Putamen (tissue), 1 donor: ENCODE measurements at regions not wholly inside any gene's neighbourhood (a gene's known extent, or its start where the extent isn't known, plus 50 kb on each side); places are given as distances from the start of the nearest gene placed in this dataset.

Experiments used
- DNase-seq: peaks from one replicate; pipeline ENCODE4 v3.0.0-alpha.2; 2016; ENCODE audit warnings: low spot score

- no peak for DNase-seq
Measured at GRCh38 chr3:159934216-159934615, 54.4 kb upstream of the IL12A start.

DNA sequence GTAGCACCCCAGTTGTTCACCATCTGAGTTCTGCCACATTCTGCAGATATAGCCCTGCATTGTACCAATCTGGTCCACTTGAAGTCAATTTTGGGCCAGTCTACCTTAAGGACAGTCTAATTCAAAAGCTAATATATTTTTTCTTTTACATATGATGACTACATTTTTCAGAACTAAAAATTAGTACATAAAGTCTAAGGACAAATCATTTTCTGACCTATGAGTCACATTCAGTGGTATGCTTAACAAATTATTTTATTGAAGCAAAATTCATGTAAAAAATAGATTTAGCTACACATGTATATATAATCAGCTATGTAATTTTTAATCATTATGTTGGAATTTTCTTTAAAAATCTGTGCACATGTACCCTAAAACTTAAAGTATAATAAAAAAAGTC lies 52.1 kb upstream of the IL12A start:
- DNase-seq = no peak

DNA sequence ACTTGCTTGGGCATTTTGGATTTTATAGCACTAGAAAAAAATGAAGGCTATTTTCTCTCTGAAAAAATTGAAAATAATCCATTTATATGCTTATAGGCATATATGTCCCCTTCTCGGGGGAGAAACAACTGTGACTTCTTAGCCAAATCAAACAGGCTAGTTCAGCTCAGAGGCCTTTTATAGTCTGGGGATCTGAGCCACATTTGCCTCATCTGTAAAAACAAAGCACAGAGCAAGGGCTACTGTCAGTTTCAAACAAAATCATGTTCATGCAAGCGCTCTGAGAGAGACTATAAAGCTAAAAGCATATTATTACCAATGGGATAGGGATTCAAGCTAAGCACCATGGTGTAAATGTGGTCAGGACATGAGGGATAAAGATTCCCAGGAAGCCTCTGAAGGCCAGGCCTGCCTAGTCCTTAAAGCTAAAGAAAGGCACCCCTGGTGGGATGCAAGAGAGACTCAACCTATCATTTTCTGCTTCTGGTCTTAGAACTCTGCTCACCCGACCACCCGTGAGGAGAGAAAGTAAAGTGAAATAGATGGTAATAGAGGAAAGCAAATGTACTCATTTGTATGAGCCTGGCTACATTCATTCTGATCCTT lies 51.0 kb upstream of the IL12A start:
- no peak for DNase-seq

- DNase-seq = no peak
Measured at GRCh38 chr3:159938714-159939113, 49.9 kb upstream of the IL12A start.
